Fibroblast of lung (primary cell): ENCODE measurements at regions not wholly inside any gene's neighbourhood (a gene's known extent, or its start where the extent isn't known, plus 50 kb on each side); places are given as distances from the start of the nearest gene placed in this dataset.
"Not testable (repeated sequence)": the region's sequence is repeated elsewhere in the genome, so short reads cannot be mapped to it uniquely, and the experiment has no call there.

Source experiments
- DNase-seq, 2 donors: peaks; one replicate each; pipeline versions ENCODE4 v3.0.0 to v3.0.0-alpha.2; 2010; ENCODE audit warnings: low read depth in 2 of 2
- H2AFZ ChIP-seq: 2 replicates; pipeline ENCODE4 v1.5.1; 2012; ENCODE audit warnings: low read length, control low read depth, inconsistent platforms
- H3K27ac ChIP-seq: 2 replicates; pipeline ENCODE4 v1.5.1; 2011; ENCODE audit warnings: low read length, control low read depth; ENCODE audit not compliant: insufficient read depth
- H3K27me3 ChIP-seq: 2 replicates; pipeline ENCODE4 v1.5.1; 2011; ENCODE audit warnings: mild to moderate bottlenecking, low read length; ENCODE audit not compliant: control insufficient read depth, insufficient read depth
- H3K36me3 ChIP-seq: 2 replicates; pipeline ENCODE4 v1.5.1; 2011; ENCODE audit warnings: low read length; ENCODE audit not compliant: control insufficient read depth, insufficient read depth
- H3K4me1 ChIP-seq: 2 replicates; pipeline ENCODE4 v1.5.1; 2011; ENCODE audit warnings: low read length; ENCODE audit not compliant: control insufficient read depth, insufficient read depth; ENCODE audit errors: extremely low read depth
- H3K4me2 ChIP-seq: 2 replicates; pipeline ENCODE4 v1.5.1; 2011; ENCODE audit warnings: low read length, control low read depth; ENCODE audit not compliant: insufficient read depth; ENCODE audit errors: extremely low read depth
- H3K4me3 ChIP-seq, 4 experiments: fragments of 200-600 bp in 1 of 4; sonication (generic) in 1 of 4; replicated peaks in 1 of 4; 2 replicates each; pipeline ENCODE4 v1.5.1; 2011 to 2016; ENCODE audit warnings: low read length in 4 of 4, low read depth in 3 of 4, mild to moderate bottlenecking in 3 of 4, control low read depth in 2 of 4, inconsistent platforms in 1 of 4, mixed read lengths in 1 of 4; ENCODE audit not compliant: insufficient read depth in 1 of 4; ENCODE audit errors: control extremely low read depth in 1 of 4
- H3K79me2 ChIP-seq: 2 replicates; pipeline ENCODE4 v1.5.1; 2012; ENCODE audit warnings: mild to moderate bottlenecking, low read length, inconsistent platforms; ENCODE audit not compliant: control insufficient read depth, insufficient read depth
- H3K9ac ChIP-seq: 2 replicates; pipeline ENCODE4 v1.5.1; 2011; ENCODE audit warnings: mild to moderate bottlenecking, low read length, control low read depth; ENCODE audit not compliant: insufficient read depth
- H3K9me3 ChIP-seq: 2 replicates; pipeline ENCODE4 v1.5.1; 2012; ENCODE audit warnings: low read depth, low read length; ENCODE audit not compliant: control insufficient read depth, insufficient read depth
- H4K20me1 ChIP-seq: 2 replicates; pipeline ENCODE4 v1.5.1; 2011; ENCODE audit warnings: low read length; ENCODE audit not compliant: control insufficient read depth, insufficient read depth; ENCODE audit errors: extremely low read depth
- EZH2 ChIP-seq: IDR thresholded peaks from 2 replicates; pipeline ENCODE4 v1.5.1; 2012; ENCODE audit warnings: low read length, control low read depth, mild to moderate bottlenecking; ENCODE audit errors: missing control alignments
- TF ChIP-seq, protein P1 (sequence below), 2 donors: IDR thresholded peaks in 1 of 2; conservative IDR thresholded peaks in 1 of 2; 1 replicate in 1 of 2; 2 replicates in 1 of 2; pipeline ENCODE4 v1.5.1; 2011 to 2012; ENCODE audit warnings: low read length in 2 of 2, control low read depth in 1 of 2, inconsistent platforms in 1 of 2, low read depth in 1 of 2, mild to moderate bottlenecking in 1 of 2

DNA sequence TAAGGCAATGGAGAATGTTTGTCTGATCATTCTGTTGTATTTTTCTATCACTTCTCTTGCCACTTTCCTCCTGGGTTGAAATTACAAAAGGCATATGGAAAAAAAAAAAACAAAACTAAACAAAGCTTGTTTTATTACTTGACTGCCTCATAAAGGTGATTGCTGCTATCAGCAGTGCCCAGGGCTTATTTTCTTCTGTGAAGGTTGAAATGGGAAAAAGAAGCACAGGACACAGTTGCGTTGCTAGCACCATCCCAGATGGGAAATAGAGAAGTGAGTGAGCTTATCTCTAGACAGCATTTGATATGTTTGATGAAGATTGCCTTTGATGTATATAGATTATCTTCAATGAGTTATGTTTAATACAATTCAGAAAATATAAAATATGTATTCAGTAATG, 633.8 kb upstream of the ZNF804A start:
- H3K36me3 ChIP-seq, result no peaks in the 10 kb centered on the region
- H4K20me1 ChIP-seq, result no peaks in the 10 kb centered on the region
- TF ChIP-seq, protein P1, sequence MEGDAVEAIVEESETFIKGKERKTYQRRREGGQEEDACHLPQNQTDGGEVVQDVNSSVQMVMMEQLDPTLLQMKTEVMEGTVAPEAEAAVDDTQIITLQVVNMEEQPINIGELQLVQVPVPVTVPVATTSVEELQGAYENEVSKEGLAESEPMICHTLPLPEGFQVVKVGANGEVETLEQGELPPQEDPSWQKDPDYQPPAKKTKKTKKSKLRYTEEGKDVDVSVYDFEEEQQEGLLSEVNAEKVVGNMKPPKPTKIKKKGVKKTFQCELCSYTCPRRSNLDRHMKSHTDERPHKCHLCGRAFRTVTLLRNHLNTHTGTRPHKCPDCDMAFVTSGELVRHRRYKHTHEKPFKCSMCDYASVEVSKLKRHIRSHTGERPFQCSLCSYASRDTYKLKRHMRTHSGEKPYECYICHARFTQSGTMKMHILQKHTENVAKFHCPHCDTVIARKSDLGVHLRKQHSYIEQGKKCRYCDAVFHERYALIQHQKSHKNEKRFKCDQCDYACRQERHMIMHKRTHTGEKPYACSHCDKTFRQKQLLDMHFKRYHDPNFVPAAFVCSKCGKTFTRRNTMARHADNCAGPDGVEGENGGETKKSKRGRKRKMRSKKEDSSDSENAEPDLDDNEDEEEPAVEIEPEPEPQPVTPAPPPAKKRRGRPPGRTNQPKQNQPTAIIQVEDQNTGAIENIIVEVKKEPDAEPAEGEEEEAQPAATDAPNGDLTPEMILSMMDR (conservative IDR thresholded peaks at IDR 0.05 in 1 of 2, IDR thresholded peaks at IDR 0.05 in 1 of 2; ENCODE audit: low read depth in 1 of 2, low read length in 2 of 2), result no peak
- no peak for TF ChIP-seq EZH2
- no peak overlapping the region for H3K9ac ChIP-seq
- H3K4me1 ChIP-seq, result no peaks in the 10 kb centered on the region
- H3K4me2 ChIP-seq, result no peak overlapping the region
- no peaks in the 10 kb centered on the region for H3K9me3 ChIP-seq
- H3K4me3 ChIP-seq, result no peak overlapping the region
- H3K79me2 ChIP-seq, result no peaks in the 10 kb centered on the region
- H3K27me3 ChIP-seq, result no peaks in the 10 kb centered on the region
- DNase-seq, result no peak
- no peak overlapping the region for H3K27ac ChIP-seq
- H2AFZ ChIP-seq, result no peak overlapping the region

- Histone ChIP-seq H3K4me2 (no peak overlapping the region), H3K27ac (no peak overlapping the region), H3K36me3 (no peaks in the 10 kb centered on the region), H3K4me3 (no peak overlapping the region), H3K4me1 (no peaks in the 10 kb centered on the region), H3K79me2 (no peaks in the 10 kb centered on the region), H2AFZ (no peak overlapping the region), H3K27me3 (no peaks in the 10 kb centered on the region), H3K9ac (no peak overlapping the region), H3K9me3 (no peaks in the 10 kb centered on the region), H4K20me1 (no peaks in the 10 kb centered on the region)
- TF ChIP-seq, protein P1 (conservative IDR thresholded peaks at IDR 0.05 in 1 of 2, IDR thresholded peaks at IDR 0.05 in 1 of 2; ENCODE audit: low read depth in 1 of 2, low read length in 2 of 2), result no peak
- no peak for TF ChIP-seq EZH2
- no peak for DNase-seq
Measured at GRCh38 chr2:183967756-183968155, 630.6 kb upstream of the ZNF804A start.

- H3K9me3 ChIP-seq, H3K79me2 ChIP-seq, H3K4me2 ChIP-seq, H3K27ac ChIP-seq, DNase-seq, H2AFZ ChIP-seq, H3K36me3 ChIP-seq, H3K4me1 ChIP-seq, H3K27me3 ChIP-seq, H4K20me1 ChIP-seq, H3K4me3 ChIP-seq, H3K9ac ChIP-seq: not testable (repeated sequence)
Measured at GRCh38 chr2:183975676-183976075, 622.7 kb upstream of the ZNF804A start.

GRCh38 chr2:183984871-183985270, 613.5 kb upstream of the ZNF804A start:
- no peaks in the 10 kb centered on the region for H3K36me3 ChIP-seq
- TF ChIP-seq, protein P1 (conservative IDR thresholded peaks at IDR 0.05 in 1 of 2, IDR thresholded peaks at IDR 0.05 in 1 of 2; ENCODE audit: low read depth in 1 of 2, low read length in 2 of 2), result no peak
- TF ChIP-seq EZH2, result no peak
- no peaks in the 10 kb centered on the region for H4K20me1 ChIP-seq
- no peaks in the 10 kb centered on the region for H3K27me3 ChIP-seq
- no peak overlapping the region for H3K27ac ChIP-seq
- H3K4me2 ChIP-seq, result no peak overlapping the region
- no peak for DNase-seq
- H3K4me1 ChIP-seq, result no peaks in the 10 kb centered on the region
- no peaks in the 10 kb centered on the region for H3K9me3 ChIP-seq
- no peaks in the 10 kb centered on the region for H3K79me2 ChIP-seq
- no peak overlapping the region for H3K9ac ChIP-seq
- no peak overlapping the region for H3K4me3 ChIP-seq
- H2AFZ ChIP-seq, result no peak overlapping the region
